Stomach (tissue), 8 donors: ENCODE measurements at regions not wholly inside any gene's neighbourhood (a gene's known extent, or its start where the extent isn't known, plus 50 kb on each side); places are given as distances from the start of the nearest gene placed in this dataset.
A peak's percentile ranks its signal among the peaks of the same experiment; 100 is the strongest.

Source experiments
- DNase-seq, 2 donors: peaks; one replicate each; pipeline versions ENCODE4 v3.0.0 to v3.0.0-alpha.2; 2013 to 2019
- H3K27ac ChIP-seq, 5 donors: fragments of 200-600 bp in 4 of 5; sonication (generic) in 4 of 5; one replicate each; pipeline ENCODE4 v1.5.1; 2013 to 2019; ENCODE audit warnings: mild to moderate bottlenecking in 1 of 5, moderate library complexity in 1 of 5
- H3K27me3 ChIP-seq, 3 donors: fragments of 200-600 bp; sonication (generic); one replicate each; pipeline ENCODE4 v1.5.1; 2017 to 2019; ENCODE audit warnings: mixed run types in 1 of 3
- H3K36me3 ChIP-seq, 4 donors: fragments of 200-600 bp; sonication (generic); 1 replicate in 3 of 4; 2 replicates in 1 of 4; pipeline ENCODE4 v1.5.1; 2016 to 2019
- H3K4me1 ChIP-seq, 4 donors: fragments of 200-600 bp; sonication (generic); one replicate each; pipeline ENCODE4 v1.5.1; 2016 to 2019
- H3K4me3 ChIP-seq, 4 donors: fragments of 200-600 bp; sonication (generic) in 3 of 4; one replicate each; pipeline ENCODE4 v1.5.1; 2016 to 2019; ENCODE audit warnings: mild to moderate bottlenecking in 1 of 4
- H3K9me3 ChIP-seq, 4 donors: fragments of 200-600 bp; sonication (generic); one replicate each; pipeline ENCODE4 v1.5.1; 2016 to 2019
- CTCF ChIP-seq, 7 experiments: fragments of 450-650 bp in 4 of 7; fragments of 200-600 bp in 3 of 7; sonication (generic) in 3 of 7; IDR thresholded peaks; one replicate each; pipeline ENCODE4 v1.5.1; 2016 to 2019; ENCODE audit warnings: antibody characterized with exemption in 7 of 7, control low read depth in 2 of 7, mild to moderate bottlenecking in 1 of 7
- EP300 ChIP-seq: sonication (generic); formaldehyde crosslinking; IDR thresholded peaks from one replicate; pipeline ENCODE4 v1.6.1; 2017; ENCODE audit warnings: antibody characterized with exemption
- POLR2A ChIP-seq, 4 donors: fragments of 450-650 bp; IDR thresholded peaks; one replicate each; pipeline ENCODE4 v1.6.1; 2016; ENCODE audit warnings: antibody characterized with exemption in 4 of 4, control low read depth in 2 of 4, mild to moderate bottlenecking in 1 of 4, moderate library complexity in 1 of 4
- POLR2AphosphoS5 ChIP-seq, 3 donors: sonication (generic); formaldehyde crosslinking; IDR thresholded peaks; one replicate each; pipeline ENCODE4 v1.6.1; 2016; ENCODE audit warnings: antibody characterized with exemption in 3 of 3
- WGBS, 5 donors: extraction: QIAGEN DNeasy Blood & Tissue Kit in 3 of 5; methylation state at CpG; one replicate each; pipeline versions ENCODE4 v1.1.5 to v1.1.7; 2013 to 2018; 5-methylcytosine and 5-hydroxymethylcytosine counted together
- intact Hi-C: fragments of 100-400 bp; cut with DNase I; formaldehyde crosslinking; loops from one replicate; pipeline ENCODE4 v1.15.1; 2023; ENCODE audit warnings: low total_unique reads
- donor health status: healthy with polysubstance abuse.
- donor health status: Bipolar disorder and iron deficiency.
- donor health status: healthy.

GRCh38 chr1:189782295-189782694 is 695.4 kb downstream of the BRINP3 start:
- 46 to 65% (median 59%) methylated on average over 2 of the region's 2 CpGs for WGBS, 5 donors
- H3K9me3 ChIP-seq = no peaks in the 10 kb centered on the region
- no peaks in the 10 kb centered on the region for H3K4me1 ChIP-seq
- H3K27me3 ChIP-seq = no peaks in the 10 kb centered on the region
- H3K27ac ChIP-seq = no peak overlapping the region
- H3K4me3 ChIP-seq = no peak overlapping the region
- DNase-seq = peak in 1 of 2 donors; percentile 43
- intact Hi-C loops = no loop called here
- TF ChIP-seq EP300 (no peak), POLR2AphosphoS5 (IDR thresholded peaks at IDR 0.05) (no peak), POLR2A (IDR thresholded peaks at IDR 0.05) (no peak), CTCF (IDR thresholded peaks at IDR 0.05) (no peak)
- H3K36me3 ChIP-seq = no peaks in the 10 kb centered on the region

GRCh38 chr1:189783456-189783855 is 694.2 kb downstream of the BRINP3 start:
- Histone ChIP-seq H3K27ac (no peak overlapping the region), H3K4me3 (no peak overlapping the region), H3K9me3 (no peaks in the 10 kb centered on the region), H3K4me1 (no peaks in the 10 kb centered on the region), H3K27me3 (no peaks in the 10 kb centered on the region), H3K36me3 (no peaks in the 10 kb centered on the region)
- no peak for DNase-seq
- intact Hi-C loops = no loop called here
- WGBS, 5 donors = 49 to 68% (median 64%) methylated on average over 2 of the region's 2 CpGs
- TF ChIP-seq CTCF (IDR thresholded peaks at IDR 0.05) (no peak), EP300 (no peak), POLR2AphosphoS5 (IDR thresholded peaks at IDR 0.05) (no peak), POLR2A (IDR thresholded peaks at IDR 0.05) (no peak)

DNA sequence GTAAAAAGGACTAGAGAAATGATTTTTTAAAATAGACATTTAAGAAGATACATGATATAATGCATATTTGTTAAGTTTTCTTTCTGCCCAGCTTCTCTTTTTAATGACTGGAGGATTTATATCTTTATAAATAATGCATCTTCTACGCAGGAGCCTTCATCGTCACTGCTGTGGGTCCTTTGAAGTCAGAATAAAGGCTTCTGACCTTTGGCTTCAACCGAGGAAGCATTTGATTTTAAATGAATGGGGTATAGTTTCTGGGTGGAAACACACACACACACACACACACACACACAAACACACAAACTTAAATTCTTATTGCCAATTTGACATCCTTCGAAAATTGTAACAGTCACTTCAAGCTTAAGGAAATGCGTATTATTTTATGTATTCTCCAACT is 690.9 kb downstream of the BRINP3 start:
- H3K36me3 ChIP-seq = no peaks in the 10 kb centered on the region
- 46 to 53% (median 52%) methylated on average over 5 of the region's 5 CpGs for WGBS, 5 donors
- no peaks in the 10 kb centered on the region for H3K4me1 ChIP-seq
- H3K27me3 ChIP-seq = no peaks in the 10 kb centered on the region
- H3K4me3 ChIP-seq = no peak overlapping the region
- H3K9me3 ChIP-seq = no peaks in the 10 kb centered on the region
- intact Hi-C loops = no loop called here
- no peak for TF ChIP-seq CTCF (IDR thresholded peaks at IDR 0.05)
- TF ChIP-seq POLR2A (IDR thresholded peaks at IDR 0.05) = no peak
- no peak for TF ChIP-seq EP300
- TF ChIP-seq POLR2AphosphoS5 (IDR thresholded peaks at IDR 0.05) = no peak
- H3K27ac ChIP-seq = no peak overlapping the region
- DNase-seq = no peak

DNA sequence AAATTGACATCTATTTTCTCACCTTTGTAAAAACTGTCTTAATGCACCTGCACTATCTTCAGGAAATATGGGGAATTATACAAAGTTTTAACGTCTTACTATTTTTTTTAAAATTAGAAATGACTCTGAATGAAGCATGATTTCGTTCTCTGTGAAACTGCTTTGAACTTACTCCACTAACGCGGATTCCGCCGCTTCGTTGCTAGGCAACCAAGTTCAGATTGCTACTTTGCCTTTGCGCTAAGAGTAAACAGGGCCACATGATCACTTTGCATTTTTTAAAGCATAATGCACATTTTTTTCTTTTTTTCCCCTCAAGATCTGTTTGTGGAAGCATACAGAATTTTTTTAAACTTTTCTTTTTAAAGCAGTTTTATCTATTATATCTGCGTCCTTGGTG is 690.5 kb downstream of the BRINP3 start:
- H3K27ac ChIP-seq = no peak overlapping the region
- 46 to 53% (median 53%) methylated on average over 9 of the region's 9 CpGs for WGBS, 5 donors
- H3K4me3 ChIP-seq = no peak overlapping the region
- intact Hi-C loops = no loop called here
- H3K4me1 ChIP-seq = no peaks in the 10 kb centered on the region
- peak in 1 of 2 donors; percentile 68 for DNase-seq
- no peaks in the 10 kb centered on the region for H3K27me3 ChIP-seq
- TF ChIP-seq EP300 (no peak), POLR2A (IDR thresholded peaks at IDR 0.05) (no peak), CTCF (IDR thresholded peaks at IDR 0.05) (no peak), POLR2AphosphoS5 (IDR thresholded peaks at IDR 0.05) (no peak)
- H3K36me3 ChIP-seq = no peaks in the 10 kb centered on the region
- no peaks in the 10 kb centered on the region for H3K9me3 ChIP-seq
